GM21529 (cell line): ENCODE measurements at regions not wholly inside any gene's neighbourhood (a gene's known extent, or its start where the extent isn't known, plus 50 kb on each side); places are given as distances from the start of the nearest gene placed in this dataset.

Experiments used
- ATAC-seq: cut with Tn5 transposase; IDR thresholded peaks from one replicate; pipeline ENCODE4 v1.9.1; 2021; ENCODE audit not compliant: unreplicated experiment

DNA sequence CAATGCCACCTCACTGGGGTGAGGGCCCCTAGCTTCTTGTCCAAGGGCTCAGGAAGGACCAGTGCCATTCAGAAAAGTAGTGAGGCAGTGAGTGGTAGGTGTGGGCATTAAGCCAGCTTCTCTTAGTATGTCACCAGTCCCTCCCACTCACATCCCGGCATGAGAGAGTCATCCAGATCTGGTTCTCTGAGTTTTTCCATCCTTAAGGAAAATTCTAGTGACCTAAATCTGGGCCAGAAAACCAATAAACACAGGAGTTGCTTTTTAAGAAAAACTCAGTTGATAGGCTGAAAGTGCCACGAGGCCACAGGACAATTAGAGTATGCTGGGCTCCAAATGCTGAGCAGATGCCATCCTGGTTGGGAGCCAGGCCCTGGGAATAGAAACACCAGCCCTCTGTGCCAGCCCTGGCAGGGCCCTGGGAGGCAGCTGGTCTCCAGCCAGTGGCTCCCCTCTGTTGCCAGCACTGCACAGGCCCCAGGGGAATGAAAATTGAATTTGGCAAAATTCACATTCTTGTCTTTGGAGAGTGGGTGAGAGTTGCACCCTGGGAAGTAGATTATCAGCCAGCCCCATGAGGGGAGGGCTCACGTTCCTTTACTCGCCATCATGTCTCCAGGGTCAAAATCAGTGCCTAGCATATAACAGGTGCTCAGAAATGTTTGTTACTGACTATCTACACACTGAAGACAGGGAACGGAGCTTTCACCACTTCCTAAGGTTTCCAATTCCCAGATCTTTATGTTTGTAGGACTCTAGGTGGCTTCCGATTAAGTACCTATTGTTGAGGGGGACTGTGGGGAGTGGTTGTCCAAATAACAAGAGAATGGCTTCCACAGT is 52.8 kb downstream of the FAM43A start:
- ATAC-seq = no peak

DNA sequence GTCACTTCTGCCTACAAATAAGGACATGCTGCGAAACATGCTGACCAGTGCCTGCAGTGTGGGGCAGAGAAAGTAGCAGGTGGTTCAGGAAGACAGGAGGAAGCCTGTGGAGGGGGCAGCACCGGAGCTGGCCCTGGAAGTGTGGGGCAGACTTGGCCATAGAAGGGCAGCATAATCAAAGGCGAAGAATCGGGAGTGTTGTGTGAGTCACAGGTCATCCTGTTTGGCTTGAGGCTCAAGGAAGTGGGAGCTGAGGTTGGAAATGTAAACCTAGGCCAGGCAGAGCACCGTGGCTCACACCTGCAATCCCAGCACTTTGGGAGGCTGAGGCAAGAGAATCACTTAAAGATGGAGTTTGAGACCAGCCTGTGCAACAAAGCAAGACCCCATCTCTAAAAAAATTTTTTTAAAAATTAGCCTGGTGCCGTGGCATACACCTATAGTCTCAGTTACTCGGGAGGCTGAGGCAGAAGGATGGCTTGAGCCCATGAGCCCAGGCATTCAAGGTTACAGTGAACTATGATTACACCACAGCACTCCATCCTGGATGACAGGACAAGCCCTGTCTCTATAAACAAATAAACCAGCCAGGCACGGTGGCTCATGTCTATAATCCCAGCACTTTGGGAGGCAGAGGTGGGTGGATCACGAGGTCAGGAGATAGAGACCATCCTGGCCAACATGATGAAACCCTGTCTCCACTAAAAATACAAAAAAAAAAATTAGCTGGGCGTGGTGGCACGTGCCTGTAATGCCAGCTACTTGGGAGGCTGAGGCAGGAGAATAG is 54.0 kb downstream of the FAM43A start:
- ATAC-seq = no peak

DNA sequence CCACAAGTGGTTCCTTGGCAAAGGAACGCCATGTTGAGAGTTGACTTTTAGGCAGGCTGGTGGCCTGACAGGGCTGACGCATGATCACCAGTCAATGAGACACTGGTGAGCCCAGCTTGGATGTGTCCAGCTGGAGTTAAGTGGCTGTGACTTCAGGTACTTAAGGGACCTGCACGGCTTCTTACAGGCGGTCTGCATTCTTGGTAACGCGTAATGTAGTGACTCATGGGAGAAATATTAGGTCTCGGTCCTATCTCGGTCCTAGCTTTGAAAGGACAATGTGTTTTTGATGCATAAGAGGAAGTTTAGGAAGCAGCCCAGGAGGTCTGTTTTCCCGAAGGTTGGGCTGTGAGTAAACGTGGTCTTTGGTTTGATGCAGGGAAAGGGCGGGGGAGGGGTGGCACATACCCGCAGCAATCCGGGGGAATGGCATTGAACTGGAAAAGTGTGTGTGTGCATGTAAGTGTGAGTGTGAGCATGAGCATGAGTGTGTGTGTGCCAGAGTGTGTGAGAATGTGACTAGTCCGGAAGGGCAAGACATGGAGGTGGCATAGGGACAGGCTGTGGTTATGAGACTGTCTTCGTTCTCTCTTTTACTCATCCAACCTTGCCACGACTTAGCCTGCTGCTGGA is 55.3 kb downstream of the FAM43A start:
- no peak for ATAC-seq

DNA sequence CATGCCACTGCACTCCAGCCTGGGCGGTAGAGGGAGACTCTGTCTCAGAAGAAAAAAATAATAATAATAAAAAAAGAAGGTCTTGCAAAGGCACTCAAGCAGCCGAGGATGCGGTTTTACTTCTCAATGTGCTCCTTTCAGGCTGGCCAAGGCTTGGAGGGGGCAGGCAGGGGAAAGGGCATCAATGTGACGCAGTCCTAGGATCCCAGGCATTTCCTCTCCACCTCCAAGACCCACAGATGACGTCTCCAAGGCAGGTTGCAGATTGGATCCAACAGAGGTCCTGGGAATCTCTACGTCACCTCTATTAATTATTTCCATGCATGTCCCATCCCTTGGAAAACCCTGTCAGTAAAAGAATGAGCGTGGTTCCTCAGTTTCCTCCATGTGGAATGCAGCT is 56.2 kb downstream of the FAM43A start:
- ATAC-seq = no peak

DNA sequence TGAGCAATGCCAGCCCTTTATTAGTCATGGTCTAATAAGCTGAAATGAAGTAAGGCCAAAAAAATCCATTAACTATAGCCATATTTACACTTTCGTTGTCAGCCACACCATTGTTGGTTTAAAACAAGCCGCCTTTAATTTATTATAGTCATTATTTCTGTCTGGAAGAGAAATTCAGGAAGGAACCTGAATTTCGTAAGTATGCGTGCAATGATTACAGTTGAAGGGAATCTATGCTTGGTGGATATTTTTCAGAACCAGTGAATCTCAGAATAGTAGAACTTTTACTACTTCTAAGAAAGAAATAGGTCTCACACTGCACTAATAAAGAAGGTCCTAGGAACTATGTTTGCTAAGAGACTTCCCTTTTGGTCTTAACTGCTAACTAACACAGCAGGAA is 59.1 kb downstream of the FAM43A start:
- ATAC-seq = no peak

DNA sequence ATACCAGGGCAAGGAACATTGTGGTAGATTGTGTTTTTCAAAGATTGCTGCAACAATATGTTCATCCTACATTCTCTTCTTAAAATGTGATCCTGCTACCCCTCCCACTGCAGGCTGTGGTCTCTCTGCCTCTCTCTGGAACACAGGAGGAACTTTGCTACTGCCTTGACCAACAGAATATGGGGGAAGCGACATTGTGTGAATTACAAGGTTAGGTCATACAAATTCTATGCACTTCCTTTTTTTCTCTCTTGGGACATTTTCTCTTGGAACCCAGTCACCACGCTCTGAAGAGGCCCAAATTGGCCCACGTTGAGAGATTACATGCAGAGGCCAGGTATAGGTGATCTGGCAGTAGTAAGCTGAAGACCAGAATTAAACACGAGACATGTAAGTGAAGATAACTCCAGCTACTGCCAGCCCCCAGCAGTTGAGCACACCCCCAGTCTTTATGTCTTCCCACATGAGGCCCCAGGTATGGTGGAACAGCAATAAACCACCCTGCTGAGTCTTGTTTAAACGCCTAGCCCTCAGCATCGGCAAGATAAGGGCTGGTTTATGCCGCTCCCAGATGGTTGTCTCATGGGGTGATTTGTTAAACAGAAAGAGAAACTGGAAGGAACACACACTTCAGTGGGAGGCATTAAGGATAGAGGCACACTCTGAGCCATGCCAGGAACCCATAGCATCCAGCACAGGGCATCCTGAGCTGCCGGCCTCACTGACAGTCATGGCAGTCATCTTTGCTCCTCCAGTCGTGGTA is 59.9 kb downstream of the FAM43A start:
- no peak for ATAC-seq

DNA sequence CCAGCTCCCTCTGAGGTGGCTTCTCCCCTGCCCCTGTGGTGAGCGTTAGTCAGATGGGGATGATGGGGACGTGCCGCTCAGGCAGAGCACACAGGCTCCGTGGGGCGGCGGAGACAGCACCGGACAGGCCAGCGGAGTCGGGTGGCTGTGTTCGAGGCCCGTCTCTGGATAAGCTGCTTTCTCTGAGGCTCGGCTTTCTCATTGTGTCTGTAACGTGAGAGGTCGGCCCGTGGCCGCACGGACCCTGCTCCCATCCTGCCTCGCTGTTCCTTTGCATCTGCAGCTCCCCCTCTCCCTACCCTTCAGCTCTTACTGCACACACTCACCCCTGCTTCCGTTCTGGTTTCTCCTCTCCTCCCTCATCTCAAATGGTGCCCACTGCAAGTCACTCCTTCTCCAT is 62.5 kb downstream of the FAM43A start:
- no peak for ATAC-seq

DNA sequence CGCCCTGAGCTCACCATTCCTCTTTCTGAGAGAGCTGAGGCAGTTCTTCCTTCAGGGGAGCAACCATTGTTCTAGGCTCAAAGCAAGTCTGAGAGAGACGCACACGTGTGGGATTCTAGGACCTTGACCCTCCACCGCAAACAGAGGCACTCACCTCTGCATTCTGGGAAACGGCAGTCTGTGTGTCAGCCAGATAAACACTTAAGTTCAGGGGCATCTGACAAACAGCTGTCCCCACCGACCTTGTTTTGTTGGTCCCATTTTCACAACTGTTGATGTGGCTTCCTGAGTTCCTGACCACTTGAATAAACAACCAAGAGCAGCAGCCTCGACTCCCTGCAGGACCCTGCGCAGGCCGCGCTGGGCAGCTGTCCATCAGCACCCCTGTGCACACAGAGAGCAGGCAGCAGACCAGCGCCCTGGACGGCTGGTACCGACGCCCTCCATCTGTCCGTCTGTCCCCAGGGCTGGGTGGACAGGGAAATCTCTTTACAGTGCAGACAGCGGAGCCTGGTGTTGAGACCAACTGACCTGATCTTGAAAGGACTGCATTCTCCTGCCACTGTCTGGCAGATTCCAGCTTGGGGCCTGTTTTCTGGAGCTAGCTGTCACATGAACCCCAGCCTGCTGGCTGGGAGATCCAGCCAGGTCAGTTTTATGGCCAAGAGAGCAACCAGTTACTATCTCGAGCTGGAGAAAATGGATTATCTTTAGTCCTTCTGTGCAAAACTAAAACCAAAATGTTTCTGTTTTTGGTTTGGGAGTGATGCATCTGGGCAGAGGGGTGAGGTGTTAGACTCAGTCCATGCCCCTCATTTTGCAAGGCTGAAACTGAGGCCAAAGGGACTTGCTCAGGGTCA is 64.2 kb downstream of the FAM43A start:
- no peak for ATAC-seq

DNA sequence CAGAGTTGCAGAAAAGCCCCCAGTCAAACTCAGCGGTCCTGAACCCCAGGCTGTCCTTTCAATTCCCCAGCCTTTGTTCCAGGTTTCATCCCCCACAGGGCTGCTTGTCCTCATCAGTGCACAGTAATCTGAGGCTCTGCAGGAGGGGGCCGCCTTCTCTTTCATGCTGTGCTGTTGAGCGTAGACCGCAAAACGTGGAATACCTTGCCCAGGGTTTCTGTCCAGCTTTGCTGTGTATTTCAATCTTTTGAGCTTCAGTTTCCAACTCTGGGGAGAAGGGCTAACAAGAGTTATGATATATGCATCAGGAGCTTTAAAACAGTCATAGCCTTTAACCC is 64.8 kb downstream of the FAM43A start:
- no peak for ATAC-seq

DNA sequence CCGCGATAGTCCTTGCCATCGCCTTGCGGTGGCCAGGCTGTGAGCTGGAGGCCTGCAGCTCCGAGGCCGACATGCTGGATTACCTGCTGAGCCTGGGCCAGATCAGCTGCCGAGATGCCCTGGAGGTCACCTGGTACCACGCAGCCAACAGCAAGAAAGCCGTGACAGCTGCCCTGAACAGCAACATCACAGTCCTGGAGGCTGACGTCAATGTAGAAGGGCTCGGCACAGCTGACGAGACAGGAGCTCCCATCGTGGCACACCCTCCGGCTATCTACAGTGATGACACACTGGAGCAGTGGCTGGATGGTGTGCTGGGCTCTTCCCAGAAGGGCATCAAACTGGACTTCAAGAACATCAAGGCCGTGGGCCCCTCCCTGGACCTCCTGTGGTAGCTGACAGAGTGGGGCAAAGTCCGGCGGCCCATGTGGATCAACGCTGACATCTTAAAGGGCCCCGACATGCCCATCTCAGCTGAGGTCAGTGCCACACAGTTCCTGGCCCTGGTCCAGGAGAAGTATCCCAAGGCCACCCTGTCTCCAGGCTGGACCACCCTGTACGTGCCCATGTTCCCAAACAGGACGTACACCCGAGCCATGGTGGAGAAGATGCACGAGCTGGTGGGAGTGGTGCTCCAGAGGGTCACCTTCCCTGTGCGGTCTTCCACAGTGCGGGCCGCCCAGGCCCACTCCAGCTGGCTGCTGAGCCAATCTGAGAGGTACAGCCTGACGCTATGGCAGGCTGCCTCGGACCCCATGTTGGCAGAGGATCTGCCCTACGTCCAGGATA is 70.2 kb downstream of the FAM43A start:
- ATAC-seq = no peak

DNA sequence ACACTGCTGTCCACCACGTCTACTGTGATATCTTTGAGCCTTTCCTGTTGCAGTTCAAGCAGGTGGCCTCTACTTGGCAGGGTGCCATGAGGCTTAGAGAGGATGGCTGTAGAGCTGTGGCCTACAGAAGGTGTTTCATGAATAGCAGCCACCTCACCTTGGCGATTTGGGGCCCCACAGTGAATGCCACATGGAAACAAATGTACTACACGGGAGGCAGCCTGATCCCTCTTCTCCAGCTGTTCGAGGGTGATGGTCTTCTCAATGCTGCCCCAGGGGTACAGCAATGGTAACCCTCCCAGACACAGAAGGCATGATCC is 70.7 kb downstream of the FAM43A start:
- no peak for ATAC-seq

DNA sequence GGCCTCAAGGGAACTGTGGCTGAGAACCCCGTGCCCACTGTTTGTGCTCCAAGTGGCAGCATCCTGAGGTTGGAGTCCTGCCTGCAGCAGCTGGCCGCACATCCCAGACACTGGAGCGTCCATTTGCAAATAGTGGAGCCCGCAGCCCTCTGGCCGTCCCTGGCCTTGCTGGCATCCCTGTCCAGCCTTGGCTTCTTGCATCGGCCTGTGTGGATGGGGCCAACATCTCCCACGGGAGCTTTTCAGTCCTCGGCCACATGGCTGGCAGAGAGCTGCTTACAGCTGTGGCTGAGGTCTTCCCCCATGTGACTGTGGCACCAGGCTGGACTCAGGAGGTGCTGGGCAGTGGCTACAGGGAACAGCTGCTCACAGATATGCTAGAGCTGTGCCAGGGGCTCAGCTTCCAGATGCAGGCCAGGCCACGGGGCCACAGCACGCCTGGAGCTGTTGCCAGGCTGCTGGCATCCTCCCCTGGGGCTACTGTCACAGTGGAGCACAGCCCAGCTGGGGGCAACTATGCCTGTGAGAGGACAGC is 71.2 kb downstream of the FAM43A start:
- ATAC-seq = no peak

DNA sequence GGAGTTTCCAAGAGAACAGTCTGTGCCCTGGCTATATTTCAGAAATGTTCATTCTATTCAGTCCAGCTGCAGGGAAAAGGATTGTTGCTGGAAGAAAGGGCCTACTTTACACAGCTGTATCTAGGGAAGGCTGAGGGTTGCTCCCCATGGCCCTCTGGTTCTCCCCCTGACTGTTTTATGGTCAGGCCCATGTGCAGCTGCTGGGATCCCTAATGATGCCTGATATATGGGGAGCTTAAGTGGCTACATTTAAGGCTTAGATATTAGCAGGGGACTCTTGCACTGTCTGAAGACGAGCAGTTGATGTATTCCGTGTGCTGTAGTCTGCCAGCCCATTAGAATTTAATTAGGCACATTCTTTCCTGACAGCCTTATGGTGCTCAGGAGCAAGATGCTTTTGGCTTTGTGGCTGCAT is 72.0 kb downstream of the FAM43A start:
- ATAC-seq = no peak

DNA sequence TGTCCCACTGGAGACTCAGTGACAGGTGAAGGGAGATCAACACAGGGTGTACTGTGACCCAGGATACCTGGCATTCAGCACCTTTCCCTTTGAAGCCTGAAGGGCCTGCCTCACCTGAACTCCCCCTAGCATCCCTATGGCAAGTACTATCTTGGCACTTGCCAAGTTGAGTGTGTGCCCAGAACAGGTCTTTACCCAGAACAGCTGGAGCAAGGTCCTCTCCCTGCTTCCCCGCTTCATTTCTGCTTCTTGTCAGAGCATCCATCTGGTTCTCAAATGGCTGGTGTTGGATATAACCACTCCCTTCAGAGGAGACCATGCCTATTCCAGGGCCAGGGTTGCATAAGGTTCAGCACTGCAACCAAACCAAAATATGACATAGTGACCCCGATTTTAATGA is 73.0 kb downstream of the FAM43A start:
- no peak for ATAC-seq

DNA sequence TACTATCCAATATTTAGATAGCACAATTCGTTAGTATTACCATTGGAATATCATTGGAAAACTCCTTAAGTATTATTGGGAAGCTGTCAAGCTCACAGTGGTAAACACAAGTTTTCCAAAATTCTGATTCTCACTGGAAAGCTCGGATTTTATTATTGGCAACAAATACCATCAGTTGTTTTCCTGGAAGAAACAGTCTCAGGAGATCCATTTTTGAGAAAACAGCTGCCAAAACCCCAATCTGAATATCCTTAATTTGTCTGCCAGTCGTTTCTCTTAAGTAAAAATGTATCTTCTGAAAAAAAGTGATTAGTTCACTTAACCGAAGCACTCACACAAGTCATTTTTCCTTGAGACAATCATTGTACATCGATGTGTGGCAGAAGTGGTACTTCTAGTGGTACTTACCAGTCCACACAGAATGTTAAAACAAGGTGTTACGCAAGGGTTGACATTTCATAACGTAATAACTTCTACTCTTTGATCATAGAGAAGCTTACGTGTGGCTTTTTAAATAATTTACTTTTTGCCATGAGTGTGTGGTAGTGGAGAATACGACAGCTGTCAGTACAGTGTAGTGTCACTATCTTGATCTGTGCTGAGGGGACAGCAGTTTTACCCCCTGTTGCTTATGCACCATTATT is 74.9 kb downstream of the FAM43A start:
- no peak for ATAC-seq

DNA sequence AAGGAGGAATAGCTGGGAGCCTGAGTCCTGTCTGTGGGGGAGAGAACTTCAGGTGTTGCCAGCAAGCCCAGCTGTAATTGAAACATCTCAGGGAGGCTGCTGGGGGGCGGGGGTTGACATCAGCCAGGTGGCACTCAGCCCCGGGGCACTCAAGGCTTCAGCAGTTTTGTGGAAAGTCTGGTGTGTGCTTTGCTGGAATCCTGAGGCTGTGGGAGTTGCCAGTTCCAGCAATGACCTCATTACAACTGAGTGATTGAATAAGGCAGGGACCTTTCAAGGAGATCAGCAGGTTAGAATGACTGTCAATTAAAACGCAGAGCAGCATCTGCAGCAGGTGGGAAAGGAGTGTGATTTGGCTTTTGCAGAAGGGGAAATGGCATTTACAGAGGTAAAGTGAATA is 75.7 kb downstream of the FAM43A start:
- ATAC-seq = no peak

DNA sequence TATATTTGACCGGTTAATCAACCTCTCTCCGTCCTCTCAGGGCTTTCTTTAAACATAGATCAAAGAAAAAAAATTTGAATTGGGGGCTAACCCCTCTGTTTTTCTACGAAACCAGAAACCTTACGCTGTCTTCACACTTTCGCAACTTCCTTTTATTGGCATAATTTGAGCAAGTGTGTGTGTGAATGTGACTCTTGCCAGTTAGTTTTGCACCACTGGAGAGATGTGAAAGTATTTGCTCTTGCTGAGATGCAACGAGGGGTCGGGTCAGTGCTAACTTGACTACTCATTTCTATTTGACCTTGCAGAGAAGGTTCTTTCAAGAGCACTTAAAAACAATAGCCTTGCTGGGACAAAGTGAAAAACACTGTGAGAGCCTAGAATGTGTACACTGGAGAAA is 81.2 kb downstream of the FAM43A start:
- ATAC-seq = no peak

DNA sequence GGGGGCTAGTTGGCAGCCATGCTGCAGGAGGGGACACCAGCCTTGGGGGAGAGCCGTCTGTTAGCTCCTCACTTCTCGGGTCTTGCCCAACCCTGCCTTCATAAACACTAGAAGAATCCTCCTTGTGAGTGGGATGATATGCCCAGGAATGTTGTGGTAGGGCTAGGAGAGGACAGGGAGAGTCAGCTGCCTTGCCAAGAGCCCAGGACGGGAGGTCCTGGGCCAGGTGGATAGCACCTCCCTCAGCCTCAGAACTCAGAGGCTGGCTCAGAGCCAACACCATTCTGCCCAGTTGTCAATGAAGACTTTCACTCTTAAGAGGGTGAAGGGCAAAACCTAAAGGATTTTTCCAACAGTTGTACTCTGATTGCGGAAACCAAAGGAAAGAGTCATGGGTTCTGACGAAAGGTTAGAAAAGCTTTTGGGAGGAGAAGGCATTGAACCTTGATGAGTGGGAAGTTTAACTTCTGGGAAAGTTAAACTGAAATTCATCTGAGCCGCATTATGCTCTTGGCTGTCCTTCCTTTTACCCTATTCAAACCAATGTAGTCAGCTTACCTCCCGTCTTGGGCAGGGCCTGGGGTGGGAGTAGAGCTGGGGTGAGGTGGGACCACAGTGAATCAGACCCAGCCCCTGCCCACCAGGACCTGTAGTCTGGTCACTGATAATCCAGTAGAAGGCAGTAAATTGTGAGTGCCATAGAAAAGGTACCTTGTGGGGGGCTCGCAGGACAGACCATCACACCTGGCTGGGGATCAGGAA is 81.9 kb downstream of the FAM43A start:
- ATAC-seq = no peak
